GM12801 (cell line): ENCODE measurements at regions not wholly inside any gene's neighbourhood (a gene's known extent, or its start where the extent isn't known, plus 50 kb on each side); places are given as distances from the start of the nearest gene placed in this dataset.

Source experiments
- CTCF ChIP-seq: IDR thresholded peaks from one replicate; pipeline ENCODE4 v1.5.1; 2011; ENCODE audit warnings: control low read depth; ENCODE audit not compliant: insufficient read length; ENCODE audit errors: extremely low read depth

DNA sequence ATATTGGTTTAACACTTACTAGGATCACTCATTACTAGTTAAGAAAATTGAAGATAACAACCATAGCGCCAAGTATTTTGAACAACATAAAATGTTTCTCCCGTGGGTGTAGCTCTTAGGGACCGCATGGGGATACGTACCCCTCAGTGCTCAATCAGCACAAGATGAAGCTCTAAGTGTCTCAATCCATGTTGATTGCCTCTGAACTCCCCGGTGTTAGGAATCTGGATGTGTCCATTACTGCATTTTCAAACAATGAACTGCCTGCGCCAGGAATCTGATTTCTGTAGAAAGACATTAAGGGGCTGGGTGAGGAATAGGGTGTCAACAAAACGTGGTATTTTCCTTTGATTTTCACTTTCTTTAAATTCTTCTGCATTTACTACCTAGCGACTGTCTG is 100.2 kb downstream of the LMO4 start:
- no peak for TF ChIP-seq CTCF

DNA sequence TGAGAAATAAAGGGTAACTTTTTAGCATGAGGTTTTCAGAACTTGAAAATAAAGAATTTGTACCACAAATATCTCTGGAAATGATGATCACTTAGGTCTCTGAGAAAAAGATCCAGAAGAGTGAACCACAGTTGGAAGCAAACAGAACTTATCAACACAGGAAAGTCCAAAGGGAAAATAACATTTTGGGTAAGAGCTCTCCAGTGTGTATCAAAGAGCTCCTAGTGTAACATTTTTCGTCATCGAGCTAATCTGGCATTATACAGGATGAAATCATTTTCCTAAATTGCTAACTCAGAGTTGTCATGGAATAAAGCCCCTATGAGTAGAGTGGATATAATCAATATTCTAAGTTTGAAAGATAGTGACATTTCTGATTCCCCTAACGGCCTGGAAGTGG is 104.0 kb downstream of the LMO4 start:
- no peak for TF ChIP-seq CTCF

- TF ChIP-seq CTCF: no peak
These were observed 106.8 kb downstream of the LMO4 start for GRCh38 chr1:87435484-87435883.

DNA sequence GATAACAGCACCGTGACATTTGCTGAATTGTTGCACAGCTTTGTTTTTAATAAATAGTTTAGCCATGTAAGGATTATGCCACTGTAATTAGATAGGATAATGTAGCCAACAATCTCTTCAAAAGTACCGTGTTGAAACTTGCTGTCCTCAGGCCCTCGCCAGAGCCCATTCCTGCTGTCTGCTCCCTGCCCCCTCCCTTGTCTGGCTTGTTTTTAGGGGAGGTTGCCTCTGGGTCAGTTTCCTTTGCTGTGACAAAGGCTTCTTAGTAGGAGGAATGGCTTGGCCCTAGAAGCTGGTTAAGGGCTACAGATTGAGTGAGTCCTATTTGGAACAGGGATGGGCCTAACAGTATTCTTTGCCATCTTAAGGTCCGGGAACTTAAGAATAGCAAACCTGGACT is 107.9 kb downstream of the LMO4 start:
- no peak for TF ChIP-seq CTCF

DNA sequence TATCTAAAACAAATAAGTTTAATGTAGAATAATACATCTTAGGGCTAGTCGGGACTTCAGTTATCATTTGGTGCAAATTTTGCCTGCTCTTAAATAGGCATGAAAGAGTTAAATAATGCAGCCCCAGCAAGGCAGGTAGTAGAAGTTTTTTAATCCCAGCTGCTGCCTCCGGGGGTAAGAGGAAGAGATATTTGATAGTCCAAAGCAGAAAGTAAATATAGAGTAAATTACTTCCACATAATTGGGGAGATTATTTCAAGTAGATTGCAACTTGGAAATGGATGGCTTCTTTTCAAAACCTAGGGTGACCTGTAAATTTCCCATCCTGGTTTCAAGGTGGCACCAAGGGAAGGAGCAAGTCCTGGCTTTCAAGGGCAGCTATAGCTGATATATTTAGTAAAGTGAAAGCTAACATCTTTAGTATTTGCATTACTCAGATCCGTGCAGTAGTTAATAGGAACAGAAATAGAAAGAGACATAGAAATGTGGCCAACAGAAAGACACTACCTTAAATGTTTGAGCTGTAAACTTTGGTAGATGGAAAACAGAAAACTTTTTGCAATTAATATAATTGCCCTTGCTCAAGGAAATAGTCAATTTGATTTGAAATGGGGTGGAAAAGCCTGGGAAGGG is 109.1 kb downstream of the LMO4 start:
- TF ChIP-seq CTCF: no peak

DNA sequence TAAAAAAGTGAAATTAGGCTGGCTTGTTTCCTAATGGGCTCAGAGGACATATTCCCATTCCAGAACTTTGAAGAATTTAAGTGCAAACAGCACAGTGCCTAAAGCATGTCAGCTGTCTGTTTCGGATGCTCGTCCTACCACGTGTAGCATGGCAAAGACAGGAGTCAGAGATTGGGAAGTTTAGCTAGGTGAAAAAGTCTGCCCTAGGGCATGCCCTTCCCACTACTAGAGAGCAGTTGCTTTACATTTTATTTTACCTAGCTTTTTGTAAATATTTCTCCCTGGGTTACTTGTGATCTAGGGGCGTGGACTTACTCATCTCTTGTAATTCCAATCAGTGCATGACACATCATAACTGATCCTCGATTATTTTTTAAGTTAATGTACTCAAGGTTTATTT is 111.1 kb downstream of the LMO4 start:
- TF ChIP-seq CTCF: no peak

GRCh38 chr1:87449348-87449963 is 120.8 kb downstream of the LMO4 start:
- no peak for TF ChIP-seq CTCF
